Fibroblast of the conjunctiva (primary cell): ENCODE measurements at regions not wholly inside any gene's neighbourhood (a gene's known extent, or its start where the extent isn't known, plus 50 kb on each side); places are given as distances from the start of the nearest gene placed in this dataset.

Source experiments
- DNase-seq: peaks from one replicate; pipeline ENCODE4 v3.0.0-alpha.2; 2010; ENCODE audit warnings: low read depth

- DNase-seq = no peak
These were observed 747.4 kb upstream of the ID2 start for GRCh38 chr2:7934476-7934875.

GRCh38 chr2:7937082-7937481 lies 744.8 kb upstream of the ID2 start:
- DNase-seq = no peak

GRCh38 chr2:7940723-7941122 lies 741.1 kb upstream of the ID2 start:
- no peak for DNase-seq

- no peak for DNase-seq
These were observed 738.4 kb upstream of the ID2 start for GRCh38 chr2:7943446-7943845.

GRCh38 chr2:7945026-7945425 lies 736.8 kb upstream of the ID2 start:
- no peak for DNase-seq

- no peak for DNase-seq
These were observed 731.7 kb upstream of the ID2 start for GRCh38 chr2:7950035-7950612.

- no peak for DNase-seq
These were observed 730.9 kb upstream of the ID2 start for GRCh38 chr2:7951001-7951400.

- DNase-seq = no peak
These were observed 730.4 kb upstream of the ID2 start for GRCh38 chr2:7951490-7951889.

- no peak for DNase-seq
These were observed 729.7 kb upstream of the ID2 start for GRCh38 chr2:7952046-7952745.

- DNase-seq = no peak
These were observed 728.7 kb upstream of the ID2 start for GRCh38 chr2:7953195-7953594.

GRCh38 chr2:7954234-7954633 lies 727.6 kb upstream of the ID2 start:
- no peak for DNase-seq

- DNase-seq = no peak
These were observed 725.6 kb upstream of the ID2 start for GRCh38 chr2:7956126-7956689.

- no peak for DNase-seq
These were observed 720.3 kb upstream of the ID2 start for GRCh38 chr2:7961550-7961949.

GRCh38 chr2:7962161-7962560 lies 719.7 kb upstream of the ID2 start:
- no peak for DNase-seq

GRCh38 chr2:7963787-7964186 lies 718.1 kb upstream of the ID2 start:
- no peak for DNase-seq

- DNase-seq = no peak
These were observed 715.8 kb upstream of the ID2 start for GRCh38 chr2:7966032-7966431.

GRCh38 chr2:7967707-7968405 lies 714.0 kb upstream of the ID2 start:
- no peak for DNase-seq

- DNase-seq = no peak
These were observed 711.9 kb upstream of the ID2 start for GRCh38 chr2:7969756-7970515.

GRCh38 chr2:7971248-7971647 lies 710.6 kb upstream of the ID2 start:
- DNase-seq = no peak

GRCh38 chr2:7971841-7972240 lies 710.0 kb upstream of the ID2 start:
- no peak for DNase-seq

- DNase-seq = no peak
These were observed 709.2 kb upstream of the ID2 start for GRCh38 chr2:7972670-7973069.

GRCh38 chr2:7973801-7974480 lies 707.9 kb upstream of the ID2 start:
- DNase-seq = no peak
